Stimulated activated naive CD8-positive, alpha-beta T cell treated with anti-CD3 and anti-CD28 coated beads, Interleukin-15, amount 100 ng/mL, for 72 hours (primary cell): ENCODE measurements at regions not wholly inside any gene's neighbourhood (a gene's known extent, or its start where the extent isn't known, plus 50 kb on each side); places are given as distances from the start of the nearest gene placed in this dataset.

ENCODE experiments used
- ATAC-seq: fragments of 150-1000 bp; cut with Tn5 transposase; 2 replicates; pipeline ENCODE4 v1.10.0; 2021; ENCODE audit warnings: mild to moderate bottlenecking, moderate library complexity
- DNase-seq, 2 donors: peaks; one replicate each; pipeline ENCODE4 v3.0.0; 2021 to 2022
- H3K27ac Mint-ChIP-seq, 2 donors: one replicate each; pipeline ENCODE4 v1.8.0; 2022; ENCODE audit warnings: mild to moderate bottlenecking in 2 of 2, mixed read lengths in 2 of 2, moderate library complexity in 2 of 2
- H3K27me3 Mint-ChIP-seq: one replicate; pipeline ENCODE4 v1.8.0; 2022; ENCODE audit warnings: mixed read lengths
- H3K4me1 Mint-ChIP-seq: one replicate; pipeline ENCODE4 v1.8.0; 2022; ENCODE audit warnings: mild to moderate bottlenecking, mixed read lengths
- H3K4me3 Mint-ChIP-seq, 2 donors: one replicate each; pipeline ENCODE4 v1.8.0; 2022; ENCODE audit warnings: mild to moderate bottlenecking in 2 of 2, mixed read lengths in 2 of 2, moderate library complexity in 1 of 2
- H3K9me3 Mint-ChIP-seq, 2 donors: one replicate each; pipeline ENCODE4 v1.8.0; 2022; ENCODE audit warnings: mixed read lengths in 2 of 2

DNA sequence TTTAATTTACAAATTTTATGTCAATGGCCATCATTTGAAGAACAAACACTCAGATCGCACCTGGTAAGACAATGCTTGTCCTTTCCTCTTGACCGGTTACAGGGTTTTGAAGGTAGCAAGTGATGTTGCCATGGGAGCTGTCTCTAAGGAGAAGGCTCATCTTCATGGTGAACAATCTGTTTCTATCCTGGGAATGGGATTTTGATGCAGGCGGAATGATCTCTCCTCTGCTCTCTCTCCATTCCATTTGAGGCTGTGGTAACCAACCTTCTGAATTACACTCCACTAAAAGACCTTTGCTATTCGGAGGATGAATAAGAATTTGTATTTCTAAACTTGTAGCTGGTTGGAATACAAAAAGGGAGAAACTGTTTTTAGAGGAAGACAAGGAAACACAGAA is 57.9 kb upstream of the SLC5A9 start:
- Mint-ChIP-seq H3K9me3 (peaks cover 7 to 14% of the 10 kb centered on the region in 2 donors), H3K27ac (no peak overlapping the region), H3K4me1 (no peaks in the 10 kb centered on the region), H3K27me3 (peaks cover 21% of the 10 kb centered on the region), H3K4me3 (no peak overlapping the region)
- DNase-seq (no peak), ATAC-seq (no peak)

DNA sequence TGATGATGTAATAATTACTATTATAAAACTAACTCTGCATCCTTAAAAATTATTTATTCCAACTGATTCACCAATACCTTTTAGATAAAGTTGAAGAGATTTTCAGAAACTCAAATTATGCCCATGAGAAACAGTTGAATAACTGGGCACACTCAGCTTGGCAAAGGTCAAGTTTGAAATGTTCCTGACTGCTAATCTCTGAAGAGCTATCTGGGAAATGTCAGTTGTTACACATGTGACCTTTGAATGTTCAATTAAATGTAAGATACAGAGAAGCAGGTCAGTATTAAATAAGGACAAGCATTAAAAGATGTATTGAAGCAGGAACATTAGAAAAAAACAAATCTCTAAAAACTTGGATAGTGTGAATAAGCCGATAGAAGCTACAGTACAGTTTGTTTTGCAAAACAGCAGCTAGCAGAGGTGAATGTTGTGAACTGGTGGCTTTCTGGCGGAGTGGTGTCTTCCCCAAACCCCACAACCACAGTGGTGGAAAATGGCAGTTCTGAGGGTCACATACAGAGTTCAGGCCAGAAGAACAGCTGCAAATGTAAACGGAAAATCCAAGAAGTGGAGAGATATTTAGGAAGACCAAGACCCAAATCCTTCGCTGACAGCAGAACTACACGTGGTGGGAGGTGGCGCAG is 61.9 kb upstream of the SLC5A9 start:
- H3K4me3 Mint-ChIP-seq, result no peak overlapping the region
- no peak for ATAC-seq

DNA sequence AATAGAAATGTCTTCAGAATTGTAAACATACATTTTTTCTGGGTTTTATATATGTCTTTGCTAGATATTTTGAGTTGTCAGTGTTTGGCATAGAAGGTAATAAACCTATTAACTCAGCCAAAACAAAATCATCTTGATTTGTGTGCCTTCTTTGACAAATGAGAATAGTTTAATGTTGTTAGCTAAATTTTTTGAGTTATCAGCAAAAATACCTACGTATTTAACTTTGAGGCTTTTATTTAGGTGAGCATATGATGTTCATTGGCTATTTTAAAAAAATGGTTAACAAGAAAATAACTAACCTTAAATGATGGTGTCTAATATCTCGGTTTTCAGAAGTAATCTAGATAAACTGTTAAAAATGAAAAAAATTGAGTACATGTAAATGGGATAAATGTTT is 83.2 kb upstream of the SLC5A9 start:
- no peak for ATAC-seq
- H3K9me3 Mint-ChIP-seq, result peaks cover 0 to 6% of the 10 kb centered on the region in 2 donors
- no peak overlapping the region for H3K27ac Mint-ChIP-seq
- no peak for DNase-seq
- no peak overlapping the region for H3K4me3 Mint-ChIP-seq
- peaks cover 41% of the 10 kb centered on the region for H3K27me3 Mint-ChIP-seq
- no peaks in the 10 kb centered on the region for H3K4me1 Mint-ChIP-seq

More for the DNA sequence above, 61.9 kb upstream of the SLC5A9 start:
- Mint-ChIP-seq H3K27ac (no peak overlapping the region), H3K4me1 (no peaks in the 10 kb centered on the region), H3K9me3 (no peaks in the 10 kb centered on the region), H3K27me3 (peaks cover 27% of the 10 kb centered on the region)
- no peak for DNase-seq

DNA sequence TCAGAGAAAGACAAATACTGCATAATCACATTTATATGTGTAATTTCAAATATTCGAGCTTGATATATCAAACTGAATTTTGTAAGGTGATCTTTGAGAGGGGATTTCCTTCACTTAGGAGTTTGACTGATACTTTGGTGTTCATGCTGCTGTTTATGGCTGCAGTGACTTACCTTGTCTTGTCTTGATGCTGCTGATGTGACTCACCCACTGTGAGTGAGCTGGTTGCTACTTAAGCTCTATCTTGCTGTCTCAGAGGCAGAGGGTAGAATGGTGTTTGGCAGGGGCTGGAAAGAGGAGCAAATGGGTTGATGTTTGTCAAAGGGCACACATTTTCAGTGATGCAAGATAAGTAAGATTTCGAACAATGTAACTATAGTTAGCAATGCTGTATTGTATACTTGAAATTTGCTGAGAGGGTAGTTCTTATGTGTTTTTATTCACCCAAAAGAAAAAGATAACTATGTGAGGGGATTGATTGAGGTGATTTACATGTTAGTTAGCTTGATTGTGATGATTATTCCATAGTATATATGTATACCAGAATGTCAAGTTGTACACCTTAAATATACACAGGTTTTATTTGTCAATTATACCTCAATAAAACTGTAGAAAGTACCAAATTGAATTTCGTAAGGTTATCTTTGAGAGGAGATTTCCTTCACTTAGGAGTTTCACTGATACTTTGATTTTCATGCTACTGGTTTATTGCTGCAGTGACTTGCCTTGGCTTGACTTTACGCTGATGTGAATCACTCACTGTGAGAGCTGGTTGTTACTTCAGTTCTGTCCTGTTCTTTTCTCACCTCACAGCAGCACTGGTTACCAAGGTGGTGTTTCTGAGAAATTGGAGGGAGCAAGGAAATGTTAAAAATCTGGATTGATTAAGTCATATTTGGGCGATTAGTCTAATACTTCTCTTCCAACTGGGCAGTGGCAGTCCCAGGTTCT is 94.5 kb upstream of the SLC5A9 start:
- ATAC-seq, result no peak

DNA sequence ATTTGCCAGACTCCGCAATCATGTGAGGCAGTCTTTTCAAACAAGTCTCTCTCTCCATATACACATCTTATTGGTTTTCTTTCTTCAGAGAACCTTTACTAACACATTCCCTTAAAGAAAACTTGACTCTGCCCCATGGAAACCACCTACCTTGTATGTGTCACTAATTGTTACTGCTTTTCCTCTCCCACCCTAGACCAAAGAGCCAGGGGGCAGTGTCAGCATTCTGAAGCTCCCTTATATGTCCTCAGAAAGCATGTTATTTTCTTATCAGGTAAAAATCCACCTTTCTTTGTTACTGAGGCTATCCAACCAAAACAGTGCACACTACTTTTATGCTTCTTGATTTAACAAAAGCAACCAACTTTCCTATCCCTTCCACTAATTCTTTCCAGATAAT is 98.9 kb upstream of the SLC5A9 start:
- DNase-seq (no peak), ATAC-seq (no peak)
- Mint-ChIP-seq H3K4me3 (no peak overlapping the region), H3K9me3 (no peaks in the 10 kb centered on the region), H3K4me1 (no peaks in the 10 kb centered on the region), H3K27me3 (peaks cover 53% of the 10 kb centered on the region), H3K27ac (no peak overlapping the region)

More for the DNA sequence above, 94.5 kb upstream of the SLC5A9 start:
- no peak overlapping the region for H3K4me3 Mint-ChIP-seq
- no peak for DNase-seq
- no peaks in the 10 kb centered on the region for H3K4me1 Mint-ChIP-seq
- H3K27ac Mint-ChIP-seq, result no peak overlapping the region
- H3K27me3 Mint-ChIP-seq, result peaks cover 27% of the 10 kb centered on the region
- no peaks in the 10 kb centered on the region for H3K9me3 Mint-ChIP-seq

DNA sequence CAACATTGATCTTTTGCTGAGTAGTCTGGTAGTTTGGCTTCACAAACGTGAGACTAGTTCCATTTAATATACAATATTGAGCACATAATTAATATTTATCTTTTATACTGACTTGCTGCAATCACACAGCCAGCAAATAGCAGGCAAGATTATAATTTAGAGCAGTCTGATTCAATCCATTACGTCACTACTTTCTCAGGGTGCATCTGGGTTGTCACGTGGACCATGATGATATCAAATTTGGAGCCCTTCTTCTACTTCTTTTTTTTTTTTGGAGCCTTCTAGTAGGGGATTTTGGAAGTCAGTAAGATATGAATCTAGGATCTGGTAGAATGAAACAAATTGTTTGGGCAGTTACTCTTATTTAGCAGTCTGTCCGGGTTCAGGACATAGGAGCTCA is 100.6 kb upstream of the SLC5A9 start:
- Mint-ChIP-seq H3K27me3 (peaks cover 53% of the 10 kb centered on the region), H3K9me3 (no peaks in the 10 kb centered on the region), H3K4me1 (no peaks in the 10 kb centered on the region), H3K27ac (no peak overlapping the region), H3K4me3 (no peak overlapping the region)
- DNase-seq, result no peak
- ATAC-seq, result no peak

DNA sequence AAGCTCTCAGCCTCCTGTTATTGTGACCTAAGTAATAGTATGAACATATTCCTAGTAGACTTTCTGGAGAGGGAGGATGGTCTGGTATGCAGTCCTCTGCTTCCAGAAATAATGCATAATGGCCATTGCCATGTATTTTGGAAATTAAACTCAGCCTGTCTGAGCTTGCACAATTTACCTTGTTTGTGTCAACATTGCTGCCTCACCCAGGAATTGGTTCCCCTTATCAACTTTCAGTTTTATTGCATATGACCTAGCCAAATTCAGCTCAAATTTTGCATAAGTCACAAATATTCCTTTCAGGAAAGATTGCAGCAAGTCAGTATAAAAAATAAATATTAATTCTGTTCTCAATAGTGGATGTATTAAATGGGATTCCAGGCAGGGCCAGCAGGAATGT is 101.9 kb upstream of the SLC5A9 start:
- Mint-ChIP-seq H3K4me1 (no peaks in the 10 kb centered on the region), H3K4me3 (no peak overlapping the region), H3K27ac (no peak overlapping the region), H3K27me3 (peaks cover 51% of the 10 kb centered on the region), H3K9me3 (no peaks in the 10 kb centered on the region)
- ATAC-seq (no peak), DNase-seq (no peak)

DNA sequence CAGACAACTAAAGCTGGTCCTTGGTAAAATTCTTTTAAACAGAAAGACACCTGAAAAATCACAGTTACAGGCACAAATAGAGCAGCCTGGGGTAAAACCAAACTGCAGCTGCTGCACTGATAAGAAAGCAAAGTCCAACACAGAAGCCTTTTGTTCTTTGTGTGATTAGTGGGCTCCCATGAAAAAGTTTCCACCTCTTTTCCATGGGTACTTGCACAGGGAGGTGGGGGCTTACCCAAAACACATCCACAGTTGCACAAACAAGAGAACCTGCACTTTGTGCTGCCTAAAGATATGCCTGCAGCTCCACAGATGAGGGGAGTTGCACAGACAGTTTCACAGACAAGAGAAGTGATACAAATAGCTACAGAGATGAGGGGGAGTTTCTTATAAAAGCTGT is 106.7 kb upstream of the SLC5A9 start:
- Mint-ChIP-seq H3K9me3 (no peaks in the 10 kb centered on the region), H3K27ac (no peak overlapping the region), H3K4me3 (no peak overlapping the region), H3K27me3 (peaks cover 50% of the 10 kb centered on the region), H3K4me1 (no peaks in the 10 kb centered on the region)
- ATAC-seq (no peak), DNase-seq (no peak)

DNA sequence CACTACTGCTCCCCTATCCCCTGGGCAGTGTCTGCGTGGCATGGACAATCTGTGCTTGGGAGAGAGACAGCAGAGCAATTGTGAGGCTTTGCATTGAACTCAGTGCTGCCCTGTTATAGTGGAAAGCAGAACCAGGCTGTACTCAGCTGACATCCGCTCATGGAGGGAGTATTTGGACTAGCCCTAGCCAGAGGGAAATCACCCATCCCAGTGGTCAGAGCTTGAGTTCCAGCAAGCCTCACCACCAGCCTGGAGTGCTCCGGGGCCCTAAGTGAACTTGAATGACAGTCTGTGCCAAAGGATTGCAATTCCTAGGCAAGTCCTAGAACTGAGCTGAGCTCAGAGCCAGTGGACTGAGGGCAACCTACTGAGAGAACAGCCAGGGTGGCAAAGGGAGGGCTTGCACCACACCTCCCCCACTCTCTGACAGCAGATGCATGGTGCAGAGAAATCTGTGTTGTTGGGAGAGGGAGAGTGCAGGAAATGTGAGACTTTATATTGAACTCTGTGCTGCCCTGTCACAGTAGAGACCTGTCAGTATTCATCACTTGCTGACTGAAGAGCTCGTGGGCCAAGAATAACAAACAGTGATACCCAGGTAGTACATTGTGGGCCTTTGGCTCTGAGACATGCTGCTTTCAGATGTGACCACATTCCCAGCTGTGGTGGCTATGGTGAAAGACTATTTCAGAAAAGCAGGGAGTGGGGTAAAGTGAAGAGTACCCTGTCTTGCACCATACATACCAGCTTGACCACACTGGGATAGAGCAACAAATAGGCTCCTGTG is 107.7 kb upstream of the SLC5A9 start:
- no peak for DNase-seq
- Mint-ChIP-seq H3K4me1 (no peaks in the 10 kb centered on the region), H3K27ac (no peak overlapping the region), H3K27me3 (peaks cover 51% of the 10 kb centered on the region), H3K4me3 (no peak overlapping the region), H3K9me3 (no peaks in the 10 kb centered on the region)
- no peak for ATAC-seq

DNA sequence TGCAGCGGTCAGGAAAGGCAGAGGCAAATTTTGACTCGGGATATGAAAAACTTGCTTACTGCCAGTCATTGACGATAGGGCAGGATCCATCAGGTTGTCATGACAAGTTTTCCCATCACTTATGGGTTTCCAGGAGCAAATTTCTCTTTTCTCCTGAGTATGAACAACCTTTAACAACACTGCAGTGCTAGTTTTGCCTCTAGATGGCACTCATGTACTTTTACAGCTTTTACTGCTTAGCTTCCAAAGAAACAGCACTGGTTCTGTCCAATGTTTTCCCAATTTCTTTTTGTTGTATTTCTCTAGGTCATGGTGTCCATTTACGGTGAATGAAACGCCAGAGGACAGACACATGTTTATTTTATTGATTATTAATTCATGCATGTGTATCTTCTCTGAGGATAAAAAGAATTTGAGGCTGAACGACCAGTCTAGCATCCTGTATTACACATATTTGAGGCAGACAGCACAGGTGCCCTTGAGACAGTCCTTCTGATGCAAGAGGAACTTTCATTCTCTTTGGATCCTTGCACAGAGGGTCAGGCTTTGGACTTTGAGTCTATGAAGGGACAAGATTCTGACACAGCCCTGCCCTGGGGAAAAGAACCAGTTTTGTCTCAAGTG is 112.3 kb upstream of the TRABD2B start:
- peaks cover 45% of the 10 kb centered on the region for H3K27me3 Mint-ChIP-seq
- DNase-seq (peak in 1 of 2 donors; percentile 7), ATAC-seq (no peak)
- peaks cover 5% of the 10 kb centered on the region for H3K4me1 Mint-ChIP-seq
- no peaks in the 10 kb centered on the region for H3K9me3 Mint-ChIP-seq
- H3K27ac Mint-ChIP-seq, result no peak overlapping the region
- H3K4me3 Mint-ChIP-seq, result no peak overlapping the region

DNA sequence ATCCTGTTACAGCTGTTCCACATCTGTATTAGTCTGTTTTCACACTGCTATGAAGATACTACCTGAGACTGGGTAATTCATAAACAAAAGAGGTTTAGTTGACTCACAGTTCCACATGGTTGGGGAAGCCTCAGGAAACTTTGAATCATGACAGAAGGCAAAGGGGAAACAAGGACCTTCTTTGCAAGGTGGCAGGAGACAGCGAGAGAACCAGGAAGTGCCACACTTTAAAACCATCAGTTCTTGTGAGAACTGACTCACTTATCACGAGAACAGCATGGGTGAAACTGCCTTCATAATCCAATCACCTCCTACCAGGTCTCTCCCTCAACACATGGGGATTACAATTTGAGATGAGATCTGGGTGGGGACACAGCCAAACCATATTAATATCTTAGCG is 110.3 kb upstream of the TRABD2B start:
- Mint-ChIP-seq H3K9me3 (no peaks in the 10 kb centered on the region), H3K27me3 (peaks cover 25% of the 10 kb centered on the region), H3K4me1 (peaks cover 5% of the 10 kb centered on the region), H3K4me3 (no peak overlapping the region), H3K27ac (peak overlapping the region in 1 of 2 donors; percentile 48)
- ATAC-seq (peak; percentile 67), DNase-seq (peak in 1 of 2 donors; percentile 14)

DNA sequence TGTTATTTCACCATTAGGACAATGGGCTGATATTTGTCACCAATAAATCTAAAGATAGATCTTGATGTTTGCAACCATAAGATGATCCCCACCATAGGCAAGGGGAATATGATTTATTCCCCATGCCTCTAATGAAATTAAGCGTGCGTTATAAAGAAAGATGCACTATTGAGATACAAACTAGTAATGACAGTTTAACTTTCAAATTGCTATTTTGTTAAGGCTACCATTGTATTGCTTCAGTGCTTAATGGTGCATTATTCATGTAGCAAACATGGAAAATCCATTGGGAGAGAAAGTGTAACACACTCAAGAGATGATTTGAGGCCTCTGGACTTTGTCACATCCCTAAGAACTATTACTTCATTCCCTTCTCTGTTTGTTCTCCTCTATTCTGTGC is 108.9 kb upstream of the TRABD2B start:
- Mint-ChIP-seq H3K4me1 (peaks cover 5% of the 10 kb centered on the region), H3K27me3 (peaks cover 19% of the 10 kb centered on the region), H3K9me3 (no peaks in the 10 kb centered on the region), H3K27ac (no peak overlapping the region), H3K4me3 (no peak overlapping the region)
- ATAC-seq (no peak), DNase-seq (no peak)

DNA sequence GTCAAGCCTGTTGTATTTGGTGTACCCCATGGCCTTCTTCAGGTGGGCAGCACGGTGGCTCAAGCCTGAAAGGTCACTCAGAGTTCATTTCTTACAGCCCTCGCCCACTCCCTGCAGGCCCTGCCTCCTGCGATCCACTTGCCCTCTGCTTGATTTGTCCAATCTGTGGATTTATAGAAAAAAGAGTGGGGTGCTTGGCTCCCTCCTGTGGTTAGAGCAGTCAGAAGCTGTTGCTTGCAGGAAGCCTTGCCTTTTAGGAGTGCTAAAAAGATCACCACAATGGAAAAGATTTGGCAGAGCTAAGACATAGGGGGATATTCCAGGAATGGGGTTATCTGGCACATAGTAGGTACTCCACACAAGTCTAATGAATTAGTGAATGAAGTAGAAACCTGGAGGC is 108.0 kb upstream of the TRABD2B start:
- Mint-ChIP-seq H3K27ac (no peak overlapping the region), H3K4me1 (peaks cover 5% of the 10 kb centered on the region), H3K4me3 (no peak overlapping the region), H3K9me3 (no peaks in the 10 kb centered on the region), H3K27me3 (peaks cover 13% of the 10 kb centered on the region)
- no peak for DNase-seq
- no peak for ATAC-seq

DNA sequence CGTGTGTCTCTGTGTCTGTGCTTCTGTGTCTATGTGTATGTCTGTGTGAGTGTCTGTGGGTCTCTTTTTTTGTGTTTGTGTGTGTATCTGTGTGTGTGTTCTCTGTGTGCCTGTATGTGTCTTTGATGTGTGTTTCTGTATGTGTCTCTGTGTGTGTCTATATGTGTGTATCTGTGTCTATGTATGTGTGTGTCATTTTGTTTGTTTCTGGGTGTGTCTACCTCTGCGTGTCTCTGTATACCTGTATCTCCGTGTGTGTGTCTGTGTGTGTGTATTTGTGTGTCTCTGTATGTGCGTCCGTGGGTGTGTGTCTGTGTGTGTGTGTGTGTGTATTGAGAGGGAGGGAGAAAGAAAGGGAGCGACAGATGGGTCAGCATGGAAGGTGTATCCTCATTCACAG is 106.3 kb upstream of the TRABD2B start:
- DNase-seq, result no peak
- Mint-ChIP-seq H3K4me1 (peaks cover 5% of the 10 kb centered on the region), H3K27ac (no peak overlapping the region), H3K9me3 (no peaks in the 10 kb centered on the region), H3K27me3 (peaks cover 15% of the 10 kb centered on the region), H3K4me3 (no peak overlapping the region)
- no peak for ATAC-seq

DNA sequence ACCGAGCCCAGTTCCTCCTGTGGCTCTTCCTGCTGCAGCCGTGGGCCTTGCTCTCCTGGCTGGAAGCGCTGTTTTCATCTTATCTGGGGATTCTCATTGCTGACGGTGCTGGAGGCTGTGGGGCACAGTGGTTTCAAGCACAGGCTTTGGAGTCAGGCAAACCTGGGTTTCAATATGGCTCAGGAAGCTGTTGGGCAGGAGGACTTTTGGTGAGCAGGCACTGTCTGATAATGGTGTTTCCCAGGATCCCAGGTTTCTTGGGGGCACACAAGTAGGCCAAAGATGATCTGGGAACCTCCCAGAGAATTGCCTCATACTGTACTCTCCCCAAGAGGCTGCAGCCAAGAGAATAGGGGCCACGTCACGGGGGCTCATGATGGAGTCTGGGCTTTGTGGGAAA is 105.6 kb upstream of the TRABD2B start:
- no peak for ATAC-seq
- Mint-ChIP-seq H3K4me1 (peaks cover 5% of the 10 kb centered on the region), H3K27ac (no peak overlapping the region), H3K9me3 (no peaks in the 10 kb centered on the region), H3K4me3 (no peak overlapping the region), H3K27me3 (peaks cover 22% of the 10 kb centered on the region)
- no peak for DNase-seq
